Choroid plexus epithelial cell (primary cell): ENCODE measurements at regions not wholly inside any gene's neighbourhood (a gene's known extent, or its start where the extent isn't known, plus 50 kb on each side); places are given as distances from the start of the nearest gene placed in this dataset.
"Not testable (repeated sequence)": the region's sequence is repeated elsewhere in the genome, so short reads cannot be mapped to it uniquely, and the experiment has no call there.

Source experiments
- DNase-seq: peaks from one replicate; pipeline ENCODE4 v3.0.0-alpha.2; 2010; ENCODE audit warnings: low read depth
- H3K4me3 ChIP-seq: 2 replicates; pipeline ENCODE4 v1.5.1; 2011; ENCODE audit warnings: low read depth, mild to moderate bottlenecking, control low read depth, low read length, moderate library complexity
- TF ChIP-seq, protein P1 (sequence below): conservative IDR thresholded peaks from 2 replicates; pipeline ENCODE4 v1.5.1; 2011; ENCODE audit warnings: low read depth, mild to moderate bottlenecking, control low read depth, inconsistent platforms, low read length, moderate library complexity

DNA sequence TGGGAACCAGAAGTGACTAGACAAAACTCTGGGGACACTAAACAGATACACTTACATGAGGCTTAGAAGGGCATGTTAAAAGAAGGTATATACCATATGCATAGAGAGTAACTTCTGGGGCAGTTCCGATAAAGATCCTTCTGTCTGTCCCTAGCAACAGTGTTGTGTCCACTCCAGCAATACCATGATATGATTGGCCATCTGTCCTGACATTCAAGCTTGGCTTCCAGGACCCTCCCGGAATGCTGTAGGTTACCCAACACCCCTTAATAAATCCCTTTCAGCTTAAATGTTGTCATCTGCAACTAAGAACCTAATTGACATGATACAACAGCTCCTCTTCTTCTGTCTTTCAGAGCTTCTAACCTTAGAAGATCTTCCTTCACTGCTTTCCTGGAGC, 307.7 kb downstream of the OMA1 start:
- TF ChIP-seq, protein P1, sequence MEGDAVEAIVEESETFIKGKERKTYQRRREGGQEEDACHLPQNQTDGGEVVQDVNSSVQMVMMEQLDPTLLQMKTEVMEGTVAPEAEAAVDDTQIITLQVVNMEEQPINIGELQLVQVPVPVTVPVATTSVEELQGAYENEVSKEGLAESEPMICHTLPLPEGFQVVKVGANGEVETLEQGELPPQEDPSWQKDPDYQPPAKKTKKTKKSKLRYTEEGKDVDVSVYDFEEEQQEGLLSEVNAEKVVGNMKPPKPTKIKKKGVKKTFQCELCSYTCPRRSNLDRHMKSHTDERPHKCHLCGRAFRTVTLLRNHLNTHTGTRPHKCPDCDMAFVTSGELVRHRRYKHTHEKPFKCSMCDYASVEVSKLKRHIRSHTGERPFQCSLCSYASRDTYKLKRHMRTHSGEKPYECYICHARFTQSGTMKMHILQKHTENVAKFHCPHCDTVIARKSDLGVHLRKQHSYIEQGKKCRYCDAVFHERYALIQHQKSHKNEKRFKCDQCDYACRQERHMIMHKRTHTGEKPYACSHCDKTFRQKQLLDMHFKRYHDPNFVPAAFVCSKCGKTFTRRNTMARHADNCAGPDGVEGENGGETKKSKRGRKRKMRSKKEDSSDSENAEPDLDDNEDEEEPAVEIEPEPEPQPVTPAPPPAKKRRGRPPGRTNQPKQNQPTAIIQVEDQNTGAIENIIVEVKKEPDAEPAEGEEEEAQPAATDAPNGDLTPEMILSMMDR, result no peak
- H3K4me3 ChIP-seq, result no peak overlapping the region
- no peak for DNase-seq

DNA sequence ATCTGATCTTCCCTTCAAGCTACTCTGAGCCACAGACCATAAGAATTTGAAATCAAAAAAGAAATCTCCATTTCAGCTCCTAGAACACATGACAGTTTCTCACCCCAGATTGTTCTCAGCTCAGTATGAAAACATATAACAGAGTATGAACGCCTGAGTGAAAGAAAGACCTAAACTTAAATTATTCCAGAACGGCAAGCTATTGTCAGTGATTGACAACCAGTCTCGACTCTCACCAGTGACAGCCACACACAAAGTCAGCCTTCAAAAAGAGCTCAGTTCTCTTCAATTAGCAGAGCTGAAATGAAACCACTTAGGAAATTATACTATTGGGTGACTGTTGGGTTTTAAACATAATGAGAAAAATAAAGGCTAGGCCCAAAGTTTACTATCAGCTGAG, 312.8 kb downstream of the OMA1 start:
- no peak for DNase-seq
- TF ChIP-seq, protein P1, result no peak

DNA sequence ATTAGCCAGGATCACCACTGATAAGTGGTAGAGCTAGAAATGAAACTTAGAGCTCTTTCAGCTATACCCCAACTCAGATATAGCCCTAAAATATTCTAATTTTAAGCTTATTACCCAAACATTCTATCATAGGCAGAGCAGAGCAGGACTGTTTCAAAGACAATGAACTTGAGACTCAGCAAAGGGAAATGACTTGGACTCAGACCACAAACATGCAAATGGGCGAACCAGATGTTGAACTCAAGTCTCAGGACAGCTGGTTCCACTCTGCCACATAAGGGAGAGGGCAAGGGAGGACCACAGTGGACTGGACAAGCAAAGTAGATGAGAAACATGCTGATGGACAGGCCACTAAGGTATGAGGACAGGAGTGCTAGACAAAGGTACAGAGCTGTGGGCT, 315.3 kb downstream of the OMA1 start:
- no peak overlapping the region for H3K4me3 ChIP-seq
- DNase-seq, result no peak
- TF ChIP-seq, protein P1, result no peak

More for the DNA sequence above, 312.8 kb downstream of the OMA1 start:
- H3K4me3 ChIP-seq, result no peak overlapping the region

DNA sequence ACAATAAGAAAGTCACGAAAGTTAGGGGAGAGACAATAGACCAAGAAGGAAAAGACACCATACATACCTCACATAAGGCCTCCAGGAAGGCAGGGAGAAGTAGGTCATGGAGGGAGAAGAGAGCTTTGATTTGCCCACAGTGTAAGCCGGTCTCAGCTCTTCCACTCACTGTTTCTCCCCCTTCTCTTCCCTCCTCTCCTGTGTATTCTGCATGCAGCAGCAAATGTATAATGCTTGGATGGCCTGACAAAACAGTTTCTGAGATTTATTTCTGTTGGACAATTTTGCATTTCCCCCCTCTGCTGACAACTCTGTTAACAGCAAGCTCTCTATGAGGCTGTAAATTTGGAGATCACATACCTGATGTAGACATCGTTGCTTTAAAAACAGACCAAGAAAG, 318.9 kb downstream of the OMA1 start:
- H3K4me3 ChIP-seq, result no peak overlapping the region
- TF ChIP-seq, protein P1, result no peak
- DNase-seq, result no peak

DNA sequence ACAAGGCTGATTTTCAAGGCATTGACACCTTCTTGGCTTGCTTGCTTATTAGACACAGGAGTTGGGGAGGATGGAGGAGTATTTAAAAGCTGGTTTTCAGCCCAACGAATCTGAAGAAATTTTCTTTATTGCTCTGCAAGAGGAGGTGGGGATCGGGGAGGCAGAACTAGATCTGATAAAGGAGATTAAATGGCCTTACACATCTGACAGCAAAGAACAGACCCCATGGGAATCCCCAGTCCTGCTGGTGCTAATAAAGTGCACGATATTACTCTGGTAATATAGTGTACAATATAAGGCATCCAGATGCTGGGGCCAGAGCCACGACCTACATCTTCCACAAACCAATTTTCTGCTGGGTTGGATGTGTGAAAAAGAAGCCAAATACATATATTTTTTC, 323.0 kb downstream of the OMA1 start:
- TF ChIP-seq, protein P1, result no peak
- H3K4me3 ChIP-seq, result no peak overlapping the region
- no peak for DNase-seq

DNA sequence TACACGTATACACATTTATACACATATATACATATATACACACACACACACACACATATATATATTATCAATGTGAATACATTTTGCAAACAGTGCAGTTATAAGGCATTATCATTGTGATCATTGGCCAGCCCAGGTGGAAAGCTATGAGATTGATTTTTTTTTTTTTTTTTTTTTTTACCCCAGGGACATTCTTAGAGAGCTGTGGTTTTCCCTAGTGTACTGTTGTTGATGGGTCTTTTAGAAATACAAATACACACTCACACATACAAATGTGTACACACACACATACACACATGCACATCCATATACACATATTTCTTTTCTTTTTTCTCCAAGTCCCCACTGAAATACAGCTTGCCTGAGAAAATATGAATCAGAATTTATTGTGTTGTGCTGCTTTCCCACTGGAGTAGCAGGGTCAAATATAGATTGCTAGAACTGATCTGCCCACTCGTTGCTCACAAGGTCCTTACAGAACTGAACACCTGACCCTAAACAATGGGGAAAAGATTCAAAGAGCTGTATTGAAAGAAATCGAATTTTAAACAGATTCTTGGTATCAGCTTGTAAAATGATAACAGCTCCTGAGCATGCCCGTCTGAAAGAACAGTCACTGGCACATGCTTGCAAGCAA, 325.6 kb downstream of the OMA1 start:
- no peak for DNase-seq
- TF ChIP-seq, protein P1, result no peak
- no peak overlapping the region for H3K4me3 ChIP-seq

DNA sequence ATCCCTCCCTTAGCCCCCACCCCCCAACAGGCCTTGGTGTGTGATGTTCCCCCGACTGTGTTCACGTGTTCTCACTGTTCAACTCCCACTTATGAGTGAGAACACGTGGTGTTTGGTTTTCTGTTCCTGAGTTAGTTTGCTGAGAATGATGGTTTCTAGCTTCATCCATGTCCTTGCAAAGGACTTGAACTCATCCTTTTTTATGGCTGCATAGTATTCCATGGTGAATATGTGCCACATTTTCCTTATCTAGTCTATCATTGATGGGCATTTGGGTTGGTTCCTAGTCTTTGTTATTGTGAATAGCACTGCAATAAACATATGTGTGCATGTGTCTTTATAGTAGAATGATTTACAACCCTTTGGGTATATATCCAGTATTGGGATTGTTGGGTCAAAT, 330.4 kb downstream of the OMA1 start:
- DNase-seq, H3K4me3 ChIP-seq: not testable (repeated sequence)
